GM23248 (cell line): ENCODE measurements at regions not wholly inside any gene's neighbourhood (a gene's known extent, or its start where the extent isn't known, plus 50 kb on each side); places are given as distances from the start of the nearest gene placed in this dataset.

Experiments
- DNase-seq: peaks from one replicate; pipeline ENCODE4 v3.0.0-alpha.2; 2015
- H2AFZ ChIP-seq: fragments of 200-600 bp; sonication (generic); 2 replicates; pipeline ENCODE4 v1.6.1; 2016; ENCODE audit warnings: antibody characterized with exemption
- H3F3A ChIP-seq: fragments of 200-600 bp; sonication (generic); 2 replicates; pipeline ENCODE4 v1.6.1; 2016; ENCODE audit warnings: mild to moderate bottlenecking, antibody characterized with exemption, mixed run types; ENCODE audit not compliant: insufficient read depth
- H3K27ac ChIP-seq: fragments of 200-600 bp; sonication (generic); 2 replicates; pipeline ENCODE4 v1.5.1; 2016; ENCODE audit warnings: mild to moderate bottlenecking
- H3K27me3 ChIP-seq: fragments of 200-600 bp; sonication (generic); replicated peaks from 2 replicates; pipeline ENCODE4 v1.6.1; 2016; ENCODE audit warnings: mild to moderate bottlenecking; ENCODE audit not compliant: insufficient read depth
- H3K36me3 ChIP-seq: fragments of 200-600 bp; sonication (generic); 2 replicates; pipeline ENCODE4 v1.6.1; 2016; ENCODE audit warnings: low read depth, mild to moderate bottlenecking
- H3K4me1 ChIP-seq: fragments of 200-600 bp; sonication (generic); 2 replicates; pipeline ENCODE4 v1.6.1; 2016; ENCODE audit warnings: mild to moderate bottlenecking; ENCODE audit not compliant: insufficient read depth
- H3K4me2 ChIP-seq: fragments of 200-600 bp; sonication (generic); one replicate; pipeline ENCODE4 v1.6.1; 2016; ENCODE audit warnings: mild to moderate bottlenecking; ENCODE audit not compliant: unreplicated experiment
- H3K4me3 ChIP-seq: fragments of 200-600 bp; sonication (generic); 2 replicates; pipeline ENCODE4 v1.5.1; 2016; ENCODE audit warnings: mild to moderate bottlenecking
- H3K79me2 ChIP-seq: fragments of 200-600 bp; sonication (generic); 2 replicates; pipeline ENCODE4 v1.6.1; 2016; ENCODE audit warnings: mild to moderate bottlenecking; ENCODE audit not compliant: insufficient read depth
- H3K9ac ChIP-seq: fragments of 200-600 bp; sonication (generic); 2 replicates; pipeline ENCODE4 v1.6.1; 2016; ENCODE audit warnings: mild to moderate bottlenecking
- H3K9me2 ChIP-seq: fragments of 200-600 bp; sonication (generic); 2 replicates; pipeline ENCODE4 v1.6.1; 2016; ENCODE audit warnings: mixed run types, mild to moderate bottlenecking, moderate library complexity; ENCODE audit not compliant: insufficient read depth
- H3K9me3 ChIP-seq: fragments of 200-600 bp; sonication (generic); one replicate; pipeline ENCODE4 v1.6.1; 2017; ENCODE audit warnings: low read depth
- H4K20me1 ChIP-seq: fragments of 200-600 bp; sonication (generic); 2 replicates; pipeline ENCODE4 v1.6.0; 2016; ENCODE audit not compliant: insufficient read depth
- EZH2 ChIP-seq: fragments of 200-600 bp; sonication (generic); IDR thresholded peaks from 2 replicates; pipeline ENCODE4 v1.6.1; 2018; ENCODE audit warnings: antibody characterized with exemption, mild to moderate bottlenecking; ENCODE audit not compliant: insufficient read depth, poor library complexity, severe bottlenecking
- EZH2phosphoT487 ChIP-seq: fragments of 200-600 bp; sonication (generic); IDR thresholded peaks from 2 replicates; pipeline ENCODE4 v1.6.1; 2018; ENCODE audit warnings: antibody characterized with exemption, moderate library complexity, mild to moderate bottlenecking, low read depth; ENCODE audit not compliant: insufficient read depth
- WGBS, 2 experiments: methylation state at CpG; one replicate each; pipeline ENCODE4 v1.1.6; 2015 to 2017; ENCODE audit warnings: low lambda C conversion rate in 2 of 2, low coverage in 1 of 2; ENCODE audit errors: missing lambda C conversion rate in 2 of 2; 5-methylcytosine and 5-hydroxymethylcytosine counted together
- in situ Hi-C: fragments of 300-500 bp; cut with MboI; formaldehyde crosslinking; loops from 2 replicates; pipeline ENCODE4 v1.15.0; 2020

DNA sequence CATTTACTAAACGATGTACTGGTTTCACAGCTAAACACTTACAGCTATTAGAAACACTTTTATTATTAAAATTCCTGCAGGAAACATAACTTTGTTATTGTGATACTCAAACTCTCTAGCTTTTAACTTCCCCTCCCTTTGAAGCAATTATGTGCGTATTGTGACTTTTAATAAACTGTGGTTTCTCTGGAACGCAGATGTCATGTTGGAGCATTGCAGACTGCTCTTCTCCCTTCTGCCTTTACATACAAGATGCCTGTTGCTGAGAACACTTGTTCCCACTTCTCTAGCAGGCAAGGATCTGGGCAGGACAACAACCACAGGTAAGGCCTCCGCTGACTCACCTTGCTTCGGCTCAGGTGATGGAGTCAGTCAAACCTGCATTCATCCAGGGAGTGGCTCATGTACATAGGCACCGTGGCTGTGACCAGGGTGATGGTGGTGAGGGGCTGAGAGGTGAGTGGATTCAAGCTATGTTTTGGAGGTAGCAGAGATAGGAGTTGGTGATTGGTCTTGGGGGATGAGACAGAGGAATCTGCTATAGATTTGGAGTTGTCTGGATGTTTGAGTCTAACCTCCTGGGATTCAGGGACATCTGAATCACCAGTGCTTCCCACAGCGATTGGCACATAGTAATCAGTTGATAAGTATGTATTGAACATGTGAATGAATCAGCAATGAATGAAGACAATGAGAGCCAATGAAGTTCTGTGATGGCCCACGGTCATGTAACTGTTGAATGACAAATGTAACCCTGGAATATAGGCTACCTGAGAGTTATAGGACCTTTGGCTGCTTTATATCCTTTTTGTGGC, 106.0 kb downstream of the ADAMTS15 start:
- in situ Hi-C loops: no loop called here
- no peak overlapping the region for H3K27ac ChIP-seq
- H2AFZ ChIP-seq: no peak overlapping the region
- H3K4me1 ChIP-seq: peaks cover 17% of the 10 kb centered on the region
- no peaks in the 10 kb centered on the region for H3K9me3 ChIP-seq
- no peaks in the 10 kb centered on the region for H4K20me1 ChIP-seq
- H3K4me3 ChIP-seq: no peak overlapping the region
- no peaks in the 10 kb centered on the region for H3K9me2 ChIP-seq
- peaks cover 9% of the 10 kb centered on the region; the same call in 1 of the 2 replicates for H3F3A ChIP-seq
- 63 to 64% methylated on average over 8 of the region's 8 CpGs for WGBS, 2 experiments
- no peak overlapping the region for H3K4me2 ChIP-seq
- DNase-seq: peak; percentile 19
- H3K79me2 ChIP-seq: no peaks in the 10 kb centered on the region
- H3K36me3 ChIP-seq: no peaks in the 10 kb centered on the region
- no peaks in the 10 kb centered on the region for H3K27me3 ChIP-seq
- TF ChIP-seq EZH2 (no peak), EZH2phosphoT487 (no peak)
- H3K9ac ChIP-seq: no peak overlapping the region

GRCh38 chr11:130555251-130555841, 106.9 kb downstream of the ADAMTS15 start:
- WGBS, 2 experiments: 41 to 48% methylated on average over 6 of the region's 6 CpGs
- peak; percentile 55 for DNase-seq
- Histone ChIP-seq H2AFZ (no peak overlapping the region), H4K20me1 (no peaks in the 10 kb centered on the region), H3K36me3 (no peaks in the 10 kb centered on the region), H3K4me1 (peaks cover 17% of the 10 kb centered on the region), H3K9ac (no peak overlapping the region), H3F3A (peaks cover 7% of the 10 kb centered on the region; the same call in 1 of the 2 replicates), H3K4me3 (no peak overlapping the region), H3K9me2 (no peaks in the 10 kb centered on the region), H3K79me2 (no peaks in the 10 kb centered on the region), H3K9me3 (no peaks in the 10 kb centered on the region), H3K27ac (no peak overlapping the region), H3K4me2 (no peak overlapping the region), H3K27me3 (no peaks in the 10 kb centered on the region)
- in situ Hi-C loops: no loop called here
- TF ChIP-seq EZH2 (no peak), EZH2phosphoT487 (no peak)

DNA sequence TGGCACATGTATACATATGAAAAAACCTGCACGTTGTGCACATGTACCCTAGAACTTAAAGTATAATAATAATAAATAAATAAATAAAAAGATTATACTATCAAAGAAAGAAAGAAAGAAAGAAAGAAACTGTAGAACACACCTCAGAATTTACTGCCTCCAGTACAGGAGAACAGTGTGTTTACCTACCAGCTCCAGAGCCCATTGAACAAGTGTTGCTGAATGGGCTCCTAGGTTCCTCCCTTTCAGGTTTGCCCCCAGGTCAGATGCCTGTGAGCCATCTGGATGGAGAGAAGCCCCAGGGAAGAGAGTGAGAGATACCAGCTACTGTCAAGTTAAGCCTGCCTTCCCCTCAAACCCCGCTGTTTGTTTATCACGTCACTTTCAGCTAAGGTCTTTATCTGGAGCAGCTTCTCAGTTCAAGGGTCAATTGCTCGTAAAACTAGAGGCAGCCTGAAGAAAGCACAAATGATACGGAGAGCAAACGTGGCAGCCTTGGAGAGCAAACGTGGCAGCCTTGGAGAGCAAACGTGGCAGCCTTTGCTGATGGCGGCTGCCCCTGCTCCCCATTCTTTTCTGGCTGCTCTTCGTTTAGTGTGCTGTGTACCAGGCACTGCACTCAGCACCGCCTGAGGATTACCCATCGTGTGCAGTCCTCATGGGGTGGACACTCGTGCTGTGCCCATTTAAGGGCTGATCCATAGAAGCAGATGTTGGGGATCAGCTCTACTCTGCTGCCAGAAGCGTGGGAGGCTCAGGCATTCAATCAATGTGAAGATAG, 111.7 kb downstream of the ADAMTS15 start:
- Histone ChIP-seq H3F3A (no peaks in the 10 kb centered on the region), H2AFZ (no peak overlapping the region), H3K9ac (no peak overlapping the region), H3K27me3 (no peaks in the 10 kb centered on the region), H4K20me1 (no peaks in the 10 kb centered on the region), H3K9me3 (no peaks in the 10 kb centered on the region), H3K4me3 (no peak overlapping the region), H3K4me2 (no peak overlapping the region), H3K9me2 (no peaks in the 10 kb centered on the region), H3K27ac (no peak overlapping the region), H3K4me1 (0 out of 2 replicates have a peak, but pooled peaks cover 7% of the 10 kb centered on the region), H3K36me3 (no peaks in the 10 kb centered on the region), H3K79me2 (no peaks in the 10 kb centered on the region)
- TF ChIP-seq EZH2 (no peak), EZH2phosphoT487 (no peak)
- WGBS, 2 experiments: 84 to 85% methylated on average over 13 to 14 of the region's 14 CpGs
- in situ Hi-C loops: no loop called here
- no peak for DNase-seq

DNA sequence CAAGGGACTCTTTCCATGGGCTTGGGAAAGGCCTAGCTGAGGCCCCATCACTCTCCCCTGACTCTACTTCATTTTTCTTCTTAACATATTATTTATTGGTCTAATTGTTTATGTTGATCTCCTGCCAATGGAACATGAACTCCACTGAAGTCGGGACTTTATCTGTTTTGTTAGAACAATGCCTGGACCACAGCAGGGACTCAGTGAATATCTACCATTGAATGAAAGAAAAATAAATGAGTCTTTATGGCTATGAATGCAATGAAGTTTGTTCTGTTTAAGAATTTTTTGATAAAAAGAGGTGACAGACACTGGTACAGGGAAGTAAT, 112.3 kb downstream of the ADAMTS15 start:
- Histone ChIP-seq H3K9ac (no peak overlapping the region), H3K4me2 (no peak overlapping the region), H3K27me3 (no peaks in the 10 kb centered on the region), H3K9me2 (no peaks in the 10 kb centered on the region), H3K27ac (no peak overlapping the region), H4K20me1 (no peaks in the 10 kb centered on the region), H2AFZ (no peak overlapping the region), H3F3A (no peaks in the 10 kb centered on the region), H3K79me2 (no peaks in the 10 kb centered on the region), H3K36me3 (no peaks in the 10 kb centered on the region), H3K9me3 (no peaks in the 10 kb centered on the region), H3K4me3 (no peak overlapping the region), H3K4me1 (0 out of 2 replicates have a peak, but pooled peaks cover 7% of the 10 kb centered on the region)
- WGBS, 2 experiments: 95 to 100% methylated on average over 1 of the region's 1 CpG
- in situ Hi-C loops: no loop called here
- no peak for DNase-seq
- TF ChIP-seq EZH2 (no peak), EZH2phosphoT487 (no peak)
